ENCODE measurements at regions not wholly inside any gene's neighbourhood (a gene's known extent, or its start where the extent isn't known, plus 50 kb on each side); places are given as distances from the start of the nearest gene placed in this dataset.
A peak's percentile ranks its signal among the peaks of the same experiment; 100 is the strongest.
"Not testable (repeated sequence)": the region's sequence is repeated elsewhere in the genome, so short reads cannot be mapped to it uniquely, and the experiment has no call there.

- intact Hi-C loops (cut with DNase I): no loop called here
- ATAC-seq (no peak), DNase-seq (no peak)
Observed at GRCh38 chr7:17039372-17039771, 157.6 kb upstream of the AGR3 start.

GRCh38 chr7:17040716-17041115 lies 158.9 kb upstream of the AGR3 start:
- DNase-seq (no peak), ATAC-seq (no peak)
- intact Hi-C loops (cut with DNase I): no loop called here

GRCh38 chr7:17041324-17041723 lies 159.5 kb upstream of the AGR3 start:
- intact Hi-C loops (cut with DNase I): no loop called here

GRCh38 chr7:17042211-17042610 lies 160.4 kb upstream of the AGR3 start:
- intact Hi-C loops (cut with DNase I): no loop called here
- DNase-seq (no peak), ATAC-seq (no peak)

More at GRCh38 chr7:17041324-17041723, 159.5 kb upstream of the AGR3 start:
- no peak for DNase-seq
- ATAC-seq: peak; percentile 65 to 80

- intact Hi-C loops (cut with DNase I): no loop called here
- peak in 1 of 2 donors; percentile 38 for ATAC-seq
- DNase-seq: no peak
Observed at GRCh38 chr7:17043012-17043877, 161.5 kb upstream of the AGR3 start.

GRCh38 chr7:17044396-17044795 lies 162.6 kb upstream of the AGR3 start:
- ATAC-seq: no peak
- DNase-seq: no peak
- intact Hi-C loops (cut with DNase I): no loop called here

- intact Hi-C loops (cut with DNase I): no loop called here
- DNase-seq: no peak
Observed at GRCh38 chr7:17044861-17045260, 163.1 kb upstream of the AGR3 start.

GRCh38 chr7:17046259-17046658 lies 164.5 kb upstream of the AGR3 start:
- intact Hi-C loops (cut with DNase I): no loop called here
- DNase-seq: no peak
- no peak for ATAC-seq

More at GRCh38 chr7:17044861-17045260, 163.1 kb upstream of the AGR3 start:
- no peak for ATAC-seq

GRCh38 chr7:17046666-17047065 lies 164.9 kb upstream of the AGR3 start:
- ATAC-seq: peak in 1 of 2 donors; percentile 65
- DNase-seq: peak; percentile 36
- intact Hi-C loops (cut with DNase I): no loop called here

GRCh38 chr7:17053164-17053563 lies 171.4 kb upstream of the AGR3 start:
- ATAC-seq; intact Hi-C loops (cut with DNase I); DNase-seq: not testable (repeated sequence)

GRCh38 chr7:17054206-17054605 lies 172.4 kb upstream of the AGR3 start:
- DNase-seq (no peak), ATAC-seq (no peak)
- intact Hi-C loops (cut with DNase I): no loop called here

- intact Hi-C loops (cut with DNase I): no loop called here
- no peak for DNase-seq
- ATAC-seq: no peak
Observed at GRCh38 chr7:17054836-17055235, 173.1 kb upstream of the AGR3 start.

GRCh38 chr7:17055596-17055995 lies 173.8 kb upstream of the AGR3 start:
- ATAC-seq (no peak), DNase-seq (no peak)
- intact Hi-C loops (cut with DNase I): no loop called here

GRCh38 chr7:17056491-17057142 lies 174.8 kb upstream of the AGR3 start:
- ATAC-seq: no peak
- DNase-seq: no peak
- intact Hi-C loops (cut with DNase I): no loop called here

- ATAC-seq: no peak
- no peak for DNase-seq
- intact Hi-C loops (cut with DNase I): no loop called here
Observed at GRCh38 chr7:17057143-17057509, 175.3 kb upstream of the AGR3 start.

- ATAC-seq (no peak), DNase-seq (no peak)
- intact Hi-C loops (cut with DNase I): no loop called here
Observed at GRCh38 chr7:17058568-17058967, 176.8 kb upstream of the AGR3 start.

GRCh38 chr7:17060051-17060450 lies 178.3 kb upstream of the AGR3 start:
- ATAC-seq (no peak), DNase-seq (no peak)
- intact Hi-C loops (cut with DNase I): no loop called here

GRCh38 chr7:17061443-17061842 lies 179.7 kb upstream of the AGR3 start:
- ATAC-seq: no peak
- DNase-seq: no peak
- intact Hi-C loops (cut with DNase I): no loop called here

GRCh38 chr7:17062151-17063044 lies 180.6 kb upstream of the AGR3 start:
- intact Hi-C loops (cut with DNase I): no loop called here
- no peak for ATAC-seq
- no peak for DNase-seq

- DNase-seq: no peak
- intact Hi-C loops (cut with DNase I): no loop called here
Observed at GRCh38 chr7:17063045-17063383, 181.2 kb upstream of the AGR3 start.

More at GRCh38 chr7:17063045-17063383, 181.2 kb upstream of the AGR3 start:
- ATAC-seq: no peak

All from left cardiac atrium (tissue), 4 donors.